ENCODE measurements at regions not wholly inside any gene's neighbourhood (a gene's known extent, or its start where the extent isn't known, plus 50 kb on each side); places are given as distances from the start of the nearest gene placed in this dataset.

GRCh38 chr5:125215593-125215992 lies 469.2 kb upstream of the ZNF608 start:
- TF ChIP-seq CTCF (IDR thresholded peaks at IDR 0.05) (no peak), POLR2A (IDR thresholded peaks at IDR 0.05) (no peak), EP300 (IDR thresholded peaks at IDR 0.05) (no peak)

Measured in tibial nerve (tissue), 4 donors.